Adrenal gland (tissue), 9 donors: ENCODE measurements at regions not wholly inside any gene's neighbourhood (a gene's known extent, or its start where the extent isn't known, plus 50 kb on each side); places are given as distances from the start of the nearest gene placed in this dataset.
A peak's percentile ranks its signal among the peaks of the same experiment; 100 is the strongest.

Source experiments
- DNase-seq, 7 donors: peaks; one replicate each; pipeline ENCODE4 v3.0.0-alpha.2; 2019 to 2020
- H3K27ac ChIP-seq, 5 donors: fragments of 200-600 bp; sonication (generic) in 4 of 5; 1 replicate in 3 of 5; 2 replicates in 2 of 5; pipeline versions ENCODE4 v1.5.1 to v1.8.0; 2016 to 2020; ENCODE audit warnings: mild to moderate bottlenecking in 1 of 5
- H3K27me3 ChIP-seq: fragments of 200-600 bp; 2 replicates; pipeline ENCODE4 v1.8.0; 2021
- H3K36me3 ChIP-seq, 2 donors: fragments of 200-600 bp; replicated peaks in 1 of 2; 1 replicate in 1 of 2; 2 replicates in 1 of 2; pipeline versions ENCODE4 v1.5.1 to v1.8.0; 2018 to 2022
- H3K4me1 ChIP-seq, 2 donors: fragments of 200-600 bp; replicated peaks in 1 of 2; 1 replicate in 1 of 2; 2 replicates in 1 of 2; pipeline versions ENCODE4 v1.5.1 to v1.8.0; 2018 to 2021
- H3K4me3 ChIP-seq, 4 donors: fragments of 200-600 bp; sonication (generic) in 3 of 4; one replicate each; pipeline ENCODE4 v1.5.1; 2016 to 2018
- H3K9me3 ChIP-seq, 3 donors: fragments of 200-600 bp; sonication (generic) in 1 of 3; replicated peaks in 1 of 3; 1 replicate in 2 of 3; 2 replicates in 1 of 3; pipeline versions ENCODE4 v1.5.1 to v1.8.0; 2016 to 2021
- CTCF ChIP-seq, 6 experiments: fragments of 450-650 bp in 4 of 6; fragments of 200-600 bp in 2 of 6; sonication (generic) in 1 of 6; IDR thresholded peaks; 1 replicate in 5 of 6; 2 replicates in 1 of 6; pipeline versions ENCODE4 v1.5.1 to v1.8.0; 2016 to 2021; ENCODE audit warnings: antibody characterized with exemption in 6 of 6, mild to moderate bottlenecking in 2 of 6, moderate library complexity in 1 of 6
- POLR2A ChIP-seq, 2 donors: fragments of 450-650 bp; IDR thresholded peaks; one replicate each; pipeline ENCODE4 v1.6.1; 2017; ENCODE audit warnings: antibody characterized with exemption in 2 of 2, mild to moderate bottlenecking in 2 of 2, moderate library complexity in 1 of 2
- WGBS, 4 donors: extraction: QIAGEN DNeasy Blood & Tissue Kit in 2 of 4; methylation state at CpG; one replicate each; pipeline versions ENCODE4 v1.1.5 to v1.1.7; 2013 to 2017; 5-methylcytosine and 5-hydroxymethylcytosine counted together
- intact Hi-C, 2 donors: fragments of 100-400 bp; cut with DNase I; formaldehyde crosslinking; loops; one replicate each; pipeline versions ENCODE4 v1.14.1 to v1.15.0; 2022 to 2023
- donor health status: healthy with polysubstance abuse.
- donor health status: Bipolar disorder and iron deficiency.
- donor health status: DM: yes; HTN: yes; CAD: no.
- donor health status: DM: no; HTN: no; CAD: no.
- donor health status: DM: no; HTN: no; CAD: no.

GRCh38 chr5:23013395-23013998 lies 160.4 kb upstream of the CDH12 start:
- Histone ChIP-seq H3K27ac (no peak overlapping the region), H3K4me3 (peak overlapping the region in 2 of 4 donors; percentile 2 to 62), H3K36me3 (no peaks in the 10 kb centered on the region), H3K27me3 (no peaks in the 10 kb centered on the region), H3K4me1 (no peaks in the 10 kb centered on the region), H3K9me3 (no peaks in the 10 kb centered on the region)
- no peak for TF ChIP-seq POLR2A (IDR thresholded peaks at IDR 0.05)
- no peak for TF ChIP-seq CTCF (IDR thresholded peaks at IDR 0.05)
- intact Hi-C loops = no loop called here
- 26 to 28% (median 27%) methylated on average over 4 of the region's 4 CpGs for WGBS, 4 donors
- no peak for DNase-seq

- H3K4me1 ChIP-seq = no peaks in the 10 kb centered on the region
- no peaks in the 10 kb centered on the region for H3K27me3 ChIP-seq
- no peaks in the 10 kb centered on the region for H3K36me3 ChIP-seq
- no peaks in the 10 kb centered on the region for H3K9me3 ChIP-seq
- no peak for DNase-seq
- no peak overlapping the region for H3K27ac ChIP-seq
- TF ChIP-seq CTCF (IDR thresholded peaks at IDR 0.05) = no peak
- H3K4me3 ChIP-seq = peak overlapping the region in 1 of 4 donors; percentile 62
- 26 to 34% (median 30%) methylated on average over 5 of the region's 5 CpGs for WGBS, 4 donors
- intact Hi-C loops = no loop called here
Measured at GRCh38 chr5:23012842-23013241, 159.7 kb upstream of the CDH12 start.

GRCh38 chr5:23007762-23008161 lies 154.6 kb upstream of the CDH12 start:
- WGBS, 4 donors = 75 to 85% (median 80%) methylated on average over 1 of the region's 1 CpG
- Histone ChIP-seq H3K9me3 (no peaks in the 10 kb centered on the region), H3K4me1 (no peaks in the 10 kb centered on the region), H3K27ac (no peak overlapping the region), H3K36me3 (no peaks in the 10 kb centered on the region), H3K4me3 (no peak overlapping the region), H3K27me3 (no peaks in the 10 kb centered on the region)
- intact Hi-C loops = no loop called here
- DNase-seq = no peak
- TF ChIP-seq POLR2A (IDR thresholded peaks at IDR 0.05) = no peak
- TF ChIP-seq CTCF (IDR thresholded peaks at IDR 0.05) = no peak

- no peaks in the 10 kb centered on the region for H3K27me3 ChIP-seq
- 64 to 87% (median 79%) methylated on average over 1 of the region's 1 CpG for WGBS, 4 donors
- no peak overlapping the region for H3K27ac ChIP-seq
- no peak for TF ChIP-seq POLR2A (IDR thresholded peaks at IDR 0.05)
- TF ChIP-seq CTCF (IDR thresholded peaks at IDR 0.05) = no peak
- no peak overlapping the region for H3K4me3 ChIP-seq
- no peak for DNase-seq
- no peaks in the 10 kb centered on the region for H3K4me1 ChIP-seq
- H3K36me3 ChIP-seq = no peaks in the 10 kb centered on the region
- no peaks in the 10 kb centered on the region for H3K9me3 ChIP-seq
- intact Hi-C loops = no loop called here
Measured at GRCh38 chr5:23007236-23007635, 154.1 kb upstream of the CDH12 start.
